B cell (primary cell): ENCODE measurements at regions not wholly inside any gene's neighbourhood (a gene's known extent, or its start where the extent isn't known, plus 50 kb on each side); places are given as distances from the start of the nearest gene placed in this dataset.
"Not testable (repeated sequence)": the region's sequence is repeated elsewhere in the genome, so short reads cannot be mapped to it uniquely, and the experiment has no call there.

ENCODE experiments used
- ATAC-seq: fragments of 200-7000 bp; cut with Tn5 transposase; one replicate; pipeline ENCODE4 v1.10.0; 2021; ENCODE audit warnings: low read depth, mild to moderate bottlenecking, moderate number of reproducible peaks, moderate library complexity
- CTCF ChIA-PET: fragments of 350-600 bp; sonication (Branson Sonifier 250); formaldehyde crosslinking; loops from one replicate; lab custom pipeline; 2021; ENCODE audit warnings: antibody characterized with exemption, inconsistent platforms; lab: Charles Lee
- POLR2A ChIA-PET: fragments of 350-600 bp; sonication (Branson Sonifier 250); formaldehyde crosslinking; loops from one replicate; lab custom pipeline; 2021; ENCODE audit warnings: antibody characterized with exemption; lab: Charles Lee
- DNase-seq: peaks from one replicate; pipeline ENCODE4 v3.0.0; 2013
- H2AFZ ChIP-seq: 2 replicates; pipeline ENCODE4 v1.6.1; 2012; ENCODE audit warnings: mild to moderate bottlenecking, low read depth, low read length; ENCODE audit not compliant: insufficient read depth, poor library complexity, severe bottlenecking
- H3K27ac ChIP-seq, 2 donors: 1 replicate in 1 of 2; 2 replicates in 1 of 2; pipeline ENCODE4 v1.5.1; 2012 to 2013; ENCODE audit warnings: low read length in 2 of 2, mild to moderate bottlenecking in 2 of 2, moderate library complexity in 1 of 2
- H3K27me3 ChIP-seq, 4 experiments: fragments of 200-600 bp in 1 of 4; sonication (generic) in 1 of 4; replicated peaks in 1 of 4; 1 replicate in 2 of 4; 2 replicates in 2 of 4; pipeline versions ENCODE4 v1.6.1 to v1.7.0; 2013 to 2016; ENCODE audit warnings: low read length in 3 of 4, mild to moderate bottlenecking in 2 of 4, mixed read lengths in 1 of 4, moderate library complexity in 1 of 4; ENCODE audit not compliant: insufficient read depth in 4 of 4, control insufficient read depth in 3 of 4; ENCODE audit errors: control extremely low read depth in 1 of 4
- H3K36me3 ChIP-seq, 2 experiments: replicated peaks in 1 of 2; 1 replicate in 1 of 2; 2 replicates in 1 of 2; pipeline versions ENCODE4 v1.6.1 to v1.7.1; 2013; ENCODE audit warnings: low read length in 1 of 2; ENCODE audit not compliant: insufficient read depth in 2 of 2, control insufficient read depth in 1 of 2; ENCODE audit errors: control extremely low read depth in 1 of 2, extremely low read depth in 1 of 2
- H3K4me1 ChIP-seq, 2 donors: fragments of 200-600 bp in 1 of 2; sonication (generic) in 1 of 2; 1 replicate in 1 of 2; 2 replicates in 1 of 2; pipeline versions ENCODE4 v1.5.1 to v1.6.1; 2013 to 2017; ENCODE audit warnings: low read length in 2 of 2; ENCODE audit not compliant: control insufficient read depth in 2 of 2, insufficient read depth in 2 of 2
- H3K4me2 ChIP-seq: replicated peaks from 2 replicates; pipeline ENCODE3; 2012; ENCODE audit warnings: mild to moderate bottlenecking, low read depth, low read length; ENCODE audit not compliant: poor library complexity, severe bottlenecking
- H3K4me3 ChIP-seq, 5 experiments: fragments of 200-600 bp in 1 of 5; sonication (generic) in 1 of 5; 1 replicate in 3 of 5; 2 replicates in 2 of 5; pipeline versions ENCODE4 v1.5.1 to v1.7.0; 2011 to 2016; ENCODE audit warnings: low read length in 4 of 5, mild to moderate bottlenecking in 4 of 5, low read depth in 2 of 5, control low read depth in 1 of 5, moderate library complexity in 1 of 5; ENCODE audit not compliant: insufficient read depth in 1 of 5; ENCODE audit errors: control extremely low read depth in 1 of 5, extremely low read depth in 1 of 5
- H3K79me2 ChIP-seq: fragments of 200-600 bp; sonication (generic); one replicate; pipeline ENCODE4 v1.6.0; 2016; ENCODE audit warnings: low read length; ENCODE audit not compliant: control insufficient read depth, insufficient read depth
- H3K9ac ChIP-seq: fragments of 200-600 bp; sonication (generic); 2 replicates; pipeline ENCODE4 v1.6.1; 2017; ENCODE audit warnings: mild to moderate bottlenecking, low read length, moderate library complexity
- H3K9me3 ChIP-seq, 3 donors: one replicate each; pipeline versions ENCODE4 v1.6.1 to v1.7.1; 2013; ENCODE audit warnings: low read length in 2 of 3; ENCODE audit not compliant: control insufficient read depth in 2 of 3, insufficient read depth in 1 of 3; ENCODE audit errors: control extremely low read depth in 1 of 3
- H4K20me1 ChIP-seq: 2 replicates; pipeline ENCODE4 v1.6.0; 2012; ENCODE audit warnings: mild to moderate bottlenecking, low read length; ENCODE audit not compliant: insufficient read depth, control insufficient read depth, poor library complexity, severe bottlenecking
- H3K27ac Mint-ChIP-seq: one replicate; pipeline ENCODE4 v1.8.0; 2021; ENCODE audit warnings: mixed read lengths
- H3K27me3 Mint-ChIP-seq: one replicate; pipeline ENCODE4 v1.8.0; 2021; ENCODE audit warnings: mixed read lengths
- H3K4me1 Mint-ChIP-seq: one replicate; pipeline ENCODE4 v1.8.0; 2021; ENCODE audit warnings: mixed read lengths
- H3K4me3 Mint-ChIP-seq: one replicate; pipeline ENCODE4 v1.8.0; 2021; ENCODE audit warnings: mixed read lengths
- H3K9me3 Mint-ChIP-seq: one replicate; pipeline ENCODE4 v1.8.0; 2022; ENCODE audit warnings: mixed read lengths; ENCODE audit not compliant: insufficient read depth
- CTCF ChIP-seq: fragments of 200-600 bp; IDR thresholded peaks from one replicate; pipeline ENCODE4 v1.8.0; 2022; ENCODE audit warnings: antibody characterized with exemption, mild to moderate bottlenecking
- EZH2 ChIP-seq: IDR thresholded peaks from 2 replicates; pipeline ENCODE4 v1.6.1; 2012; ENCODE audit warnings: borderline replicate concordance, low read depth, mild to moderate bottlenecking, moderate library complexity, low read length; ENCODE audit not compliant: insufficient read depth, poor library complexity, severe bottlenecking
- WGBS: methylation state at CpG from one replicate; pipeline ENCODE4 v1.1.5; 2013; ENCODE audit warnings: missing lambda C conversion rate; ENCODE audit not compliant: insufficient coverage; 5-methylcytosine and 5-hydroxymethylcytosine counted together
- intact Hi-C: fragments of 100-400 bp; cut with micrococcal nuclease; formaldehyde crosslinking; loops from one replicate; pipeline ENCODE4 v1.10.0; 2022

GRCh38 chr1:68815632-68816031, 318.8 kb upstream of the DEPDC1 start:
- no peak overlapping the region for H3K4me2 ChIP-seq
- DNase-seq: no peak
- Mint-ChIP-seq H3K4me1 (no peaks in the 10 kb centered on the region), H3K27ac (no peak overlapping the region), H3K9me3 (no peaks in the 10 kb centered on the region), H3K27me3 (no peaks in the 10 kb centered on the region), H3K4me3 (no peak overlapping the region)
- POLR2A ChIA-PET: no interaction called here
- H3K27ac ChIP-seq: no peak overlapping the region
- CTCF ChIA-PET: no interaction called here
- H3K9me3 ChIP-seq: peaks cover 0 to 8% (median 0%) of the 10 kb centered on the region in 3 donors
- ATAC-seq: no peak
- no peaks in the 10 kb centered on the region for H4K20me1 ChIP-seq
- H3K4me3 ChIP-seq: no peak overlapping the region
- H3K36me3 ChIP-seq: no peaks in the 10 kb centered on the region
- WGBS: no CpG with 5 or more reads among the region's 1 CpG
- H2AFZ ChIP-seq: no peak overlapping the region
- H3K9ac ChIP-seq: no peak overlapping the region
- intact Hi-C loops: no loop called here
- TF ChIP-seq EZH2: no peak
- TF ChIP-seq CTCF: no peak
- no peaks in the 10 kb centered on the region for H3K4me1 ChIP-seq
- H3K27me3 ChIP-seq: no peaks in the 10 kb centered on the region
- H3K79me2 ChIP-seq: no peaks in the 10 kb centered on the region

GRCh38 chr1:68817505-68818210, 320.8 kb upstream of the DEPDC1 start:
- H3K4me1 ChIP-seq, POLR2A ChIA-PET, H4K20me1 ChIP-seq, H3K27me3 Mint-ChIP-seq, H3K4me3 ChIP-seq, H3K4me3 Mint-ChIP-seq, H3K79me2 ChIP-seq, H3K36me3 ChIP-seq, H3K4me1 Mint-ChIP-seq, ATAC-seq, intact Hi-C loops, H3K9me3 Mint-ChIP-seq, H3K27me3 ChIP-seq, DNase-seq, H3K4me2 ChIP-seq, CTCF ChIA-PET, H3K27ac ChIP-seq, H3K27ac Mint-ChIP-seq, H3K9ac ChIP-seq, H2AFZ ChIP-seq: not testable (repeated sequence)
- WGBS: 92% methylated on average over 43 of the region's 49 CpGs
- peaks cover 0 to 12% (median 0%) of the 10 kb centered on the region in 3 donors for H3K9me3 ChIP-seq
